PC-3 (cell line): ENCODE measurements at regions not wholly inside any gene's neighbourhood (a gene's known extent, or its start where the extent isn't known, plus 50 kb on each side); places are given as distances from the start of the nearest gene placed in this dataset.

Source experiments
- ATAC-seq: fragments of 200-7000 bp; cut with Tn5 transposase; 2 replicates; pipeline ENCODE4 v1.9.1; 2020; ENCODE audit warnings: mild to moderate bottlenecking, moderate library complexity
- BruUV-seq: library from RNA; stranded (reverse); fragments of 400-500 nt; replicated peaks from 2 replicates; lab custom pipeline; 2021; lab: Mats Ljungman, UMichigan
- CTCF ChIA-PET: fragments of 300-600 bp; sonication (Branson Sonifier 250); formaldehyde crosslinking; loops from one replicate; lab custom pipeline; 2022; ENCODE audit warnings: antibody characterized with exemption; lab: Charles Lee
- POLR2A ChIA-PET: fragments of 300-600 bp; sonication (Branson Sonifier 250); formaldehyde crosslinking; loops from one replicate; lab custom pipeline; 2022; ENCODE audit warnings: antibody characterized with exemption; ENCODE audit not compliant: unreplicated experiment; lab: Charles Lee
- DNase-seq: peaks from one replicate; pipeline ENCODE4 v3.0.0-alpha.2; 2015
- H2AFZ ChIP-seq: fragments of 300-600 bp; sonication (generic); 2 replicates; pipeline ENCODE4 v1.6.0; 2016; ENCODE audit warnings: antibody characterized with exemption, low read length
- H3F3A ChIP-seq: fragments of 300-600 bp; sonication (generic); one replicate; pipeline ENCODE4 v1.6.0; 2017; ENCODE audit warnings: antibody characterized with exemption, low read length, control low read depth, mild to moderate bottlenecking; ENCODE audit not compliant: unreplicated experiment
- H3K27ac ChIP-seq: fragments of 300-600 bp; sonication (generic); 2 replicates; pipeline ENCODE4 v1.5.1; 2016; ENCODE audit warnings: mild to moderate bottlenecking, low read length
- H3K27me3 ChIP-seq: fragments of 300-600 bp; sonication (generic); 2 replicates; pipeline ENCODE4 v1.6.1; 2016; ENCODE audit warnings: low read length, mixed read lengths
- H3K36me3 ChIP-seq: fragments of 300-600 bp; sonication (generic); 2 replicates; pipeline ENCODE4 v1.6.1; 2016; ENCODE audit warnings: low read depth, mixed run types, low read length, mixed read lengths
- H3K4me1 ChIP-seq: fragments of 300-600 bp; sonication (generic); 2 replicates; pipeline ENCODE4 v1.5.1; 2016; ENCODE audit warnings: low read length; ENCODE audit not compliant: insufficient read depth
- H3K4me2 ChIP-seq: fragments of 300-600 bp; sonication (generic); 2 replicates; pipeline ENCODE4 v1.6.0; 2016; ENCODE audit warnings: low read length
- H3K4me3 ChIP-seq: fragments of 300-600 bp; sonication (generic); 2 replicates; pipeline ENCODE4 v1.5.1; 2016; ENCODE audit warnings: mild to moderate bottlenecking, low read length, mixed read lengths
- H3K79me2 ChIP-seq: fragments of 300-600 bp; sonication (generic); 2 replicates; pipeline ENCODE4 v1.6.1; 2017; ENCODE audit warnings: low read length, mixed read lengths
- H3K9ac ChIP-seq: fragments of 300-600 bp; sonication (generic); 2 replicates; pipeline ENCODE4 v1.6.0; 2016; ENCODE audit warnings: mild to moderate bottlenecking, low read length
- H3K9me2 ChIP-seq: fragments of 300-600 bp; sonication (generic); replicated peaks from 2 replicates; pipeline ENCODE4 v1.6.1; 2016; ENCODE audit warnings: mixed run types, low read length, mixed read lengths
- H3K9me3 ChIP-seq: fragments of 300-600 bp; sonication (generic); 2 replicates; pipeline ENCODE4 v1.6.1; 2016; ENCODE audit warnings: low read length, mixed read lengths
- H4K20me1 ChIP-seq: fragments of 300-600 bp; sonication (generic); 2 replicates; pipeline ENCODE4 v1.6.1; 2016; ENCODE audit warnings: low read length, mixed read lengths
- EZH2 ChIP-seq: fragments of 300-600 bp; sonication (generic); IDR thresholded peaks from one replicate; pipeline ENCODE4 v1.6.1; 2017; ENCODE audit warnings: antibody characterized with exemption, mild to moderate bottlenecking, low read length; ENCODE audit not compliant: unreplicated experiment
- EZH2phosphoT487 ChIP-seq: fragments of 300-600 bp; sonication (generic); IDR thresholded peaks from 2 replicates; pipeline ENCODE4 v1.6.1; 2018; ENCODE audit warnings: mild to moderate bottlenecking, antibody characterized with exemption, low read length, borderline replicate concordance
- intact Hi-C: fragments of 100-400 bp; cut with micrococcal nuclease; formaldehyde crosslinking; loops from 2 replicates; pipeline ENCODE4 v1.9.0; 2023
- TF ChIP-seq, protein P1 (sequence below): fragments of 300-600 bp; sonication (generic); conservative IDR thresholded peaks from 2 replicates; pipeline ENCODE4 v1.5.1; 2017; ENCODE audit warnings: antibody characterized with exemption, low read depth, mild to moderate bottlenecking, low read length

DNA sequence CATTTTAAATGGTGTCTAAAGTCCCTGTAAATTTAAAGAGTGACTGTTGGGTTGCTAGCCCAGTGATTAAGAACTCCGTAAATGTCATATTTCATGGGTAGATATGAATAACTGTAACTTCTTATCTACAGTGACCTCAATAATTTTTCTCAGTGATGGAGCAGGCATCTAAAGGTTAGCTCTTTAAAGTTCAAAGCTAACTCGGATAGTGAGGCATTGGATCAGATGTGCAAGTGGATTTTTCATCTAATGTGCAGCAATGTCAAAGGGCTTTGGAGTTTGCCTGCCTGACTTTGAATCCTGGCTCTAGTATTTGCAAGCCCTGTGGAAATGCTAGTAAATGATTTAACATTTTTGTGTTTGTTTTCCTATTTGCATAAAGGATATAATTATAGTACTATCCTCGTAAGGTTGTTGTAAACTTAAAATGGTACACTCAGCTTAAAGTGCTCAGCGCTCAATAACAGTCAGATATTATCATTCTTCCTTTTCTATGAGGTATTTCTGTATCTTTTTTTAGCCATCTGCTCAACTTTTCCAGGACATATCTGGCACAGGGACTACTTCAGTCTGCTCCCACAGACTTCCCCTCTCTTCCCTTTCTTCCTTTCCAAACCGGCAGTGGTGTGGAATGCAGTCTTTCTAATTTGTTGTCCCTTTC lies 163.7 kb upstream of the ELL2 start:
- no peak overlapping the region for H3K4me3 ChIP-seq
- BruUV-seq, result no TSS peak
- H2AFZ ChIP-seq, result peak overlapping the region; percentile 54; the same call in 1 of the 2 replicates
- H3K9me3 ChIP-seq, result no peaks in the 10 kb centered on the region
- TF ChIP-seq, protein P1, sequence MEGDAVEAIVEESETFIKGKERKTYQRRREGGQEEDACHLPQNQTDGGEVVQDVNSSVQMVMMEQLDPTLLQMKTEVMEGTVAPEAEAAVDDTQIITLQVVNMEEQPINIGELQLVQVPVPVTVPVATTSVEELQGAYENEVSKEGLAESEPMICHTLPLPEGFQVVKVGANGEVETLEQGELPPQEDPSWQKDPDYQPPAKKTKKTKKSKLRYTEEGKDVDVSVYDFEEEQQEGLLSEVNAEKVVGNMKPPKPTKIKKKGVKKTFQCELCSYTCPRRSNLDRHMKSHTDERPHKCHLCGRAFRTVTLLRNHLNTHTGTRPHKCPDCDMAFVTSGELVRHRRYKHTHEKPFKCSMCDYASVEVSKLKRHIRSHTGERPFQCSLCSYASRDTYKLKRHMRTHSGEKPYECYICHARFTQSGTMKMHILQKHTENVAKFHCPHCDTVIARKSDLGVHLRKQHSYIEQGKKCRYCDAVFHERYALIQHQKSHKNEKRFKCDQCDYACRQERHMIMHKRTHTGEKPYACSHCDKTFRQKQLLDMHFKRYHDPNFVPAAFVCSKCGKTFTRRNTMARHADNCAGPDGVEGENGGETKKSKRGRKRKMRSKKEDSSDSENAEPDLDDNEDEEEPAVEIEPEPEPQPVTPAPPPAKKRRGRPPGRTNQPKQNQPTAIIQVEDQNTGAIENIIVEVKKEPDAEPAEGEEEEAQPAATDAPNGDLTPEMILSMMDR, result no peak
- TF ChIP-seq EZH2phosphoT487, result no peak
- no peak for TF ChIP-seq EZH2
- ATAC-seq, result peak; percentile 13; the same call in 1 of the 2 replicates
- ChIA-PET CTCF (no interaction called here), POLR2A (no interaction called here)
- peak overlapping the region; percentile 20; the same call in 1 of the 2 replicates for H3K27ac ChIP-seq
- H3K36me3 ChIP-seq, result no peaks in the 10 kb centered on the region
- no peak overlapping the region for H3K9ac ChIP-seq
- no peak for DNase-seq
- no peaks in the 10 kb centered on the region for H4K20me1 ChIP-seq
- intact Hi-C loops, result no loop called here
- H3K4me2 ChIP-seq, result peak overlapping the region; percentile 43; the same call in 1 of the 2 replicates
- H3F3A ChIP-seq, result no peaks in the 10 kb centered on the region
- peaks cover 22% of the 10 kb centered on the region for H3K4me1 ChIP-seq
- H3K27me3 ChIP-seq, result no peaks in the 10 kb centered on the region
- no peaks in the 10 kb centered on the region for H3K9me2 ChIP-seq
- no peaks in the 10 kb centered on the region for H3K79me2 ChIP-seq

DNA sequence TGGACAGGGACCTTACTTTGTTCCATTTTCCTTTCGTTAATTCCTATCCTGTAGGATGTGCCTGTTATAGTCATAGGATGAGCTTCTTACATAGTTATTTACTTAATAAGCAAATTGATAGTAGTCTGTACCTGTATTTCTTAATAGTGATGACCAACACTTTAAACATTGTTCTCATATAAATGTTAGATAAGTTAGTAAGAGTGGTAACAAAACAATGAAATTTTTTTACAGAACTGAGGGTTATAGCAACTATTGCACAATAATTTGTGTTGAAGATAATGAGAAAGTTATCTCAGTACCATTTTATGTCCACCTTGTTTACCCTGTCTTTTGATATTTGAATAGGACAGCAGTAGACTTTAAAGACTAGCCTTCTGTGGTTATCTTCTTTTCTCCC lies 162.9 kb upstream of the ELL2 start:
- Histone ChIP-seq H3K27me3 (no peaks in the 10 kb centered on the region), H3K27ac (peak overlapping the region; percentile 20; the same call in 1 of the 2 replicates), H3K9me2 (no peaks in the 10 kb centered on the region), H3F3A (no peaks in the 10 kb centered on the region), H3K9me3 (no peaks in the 10 kb centered on the region), H3K79me2 (no peaks in the 10 kb centered on the region), H3K4me1 (peaks cover 22% of the 10 kb centered on the region), H4K20me1 (no peaks in the 10 kb centered on the region), H3K9ac (no peak overlapping the region), H3K36me3 (no peaks in the 10 kb centered on the region), H3K4me2 (peak overlapping the region; percentile 43), H2AFZ (no peak overlapping the region), H3K4me3 (no peak overlapping the region)
- intact Hi-C loops, result no loop called here
- DNase-seq, result peak; percentile 59
- no peak for TF ChIP-seq EZH2phosphoT487
- TF ChIP-seq, protein P1, result no peak
- CTCF ChIA-PET, result no interaction called here
- no TSS peak for BruUV-seq
- ATAC-seq, result peak; percentile 78
- POLR2A ChIA-PET, result interaction anchor here (0.5 to 0.6 kb wide), 2 partner anchors 59 to 265 kb away, joined by 4 to 8 read pairs; no protein-coding TSS in a partner anchor

DNA sequence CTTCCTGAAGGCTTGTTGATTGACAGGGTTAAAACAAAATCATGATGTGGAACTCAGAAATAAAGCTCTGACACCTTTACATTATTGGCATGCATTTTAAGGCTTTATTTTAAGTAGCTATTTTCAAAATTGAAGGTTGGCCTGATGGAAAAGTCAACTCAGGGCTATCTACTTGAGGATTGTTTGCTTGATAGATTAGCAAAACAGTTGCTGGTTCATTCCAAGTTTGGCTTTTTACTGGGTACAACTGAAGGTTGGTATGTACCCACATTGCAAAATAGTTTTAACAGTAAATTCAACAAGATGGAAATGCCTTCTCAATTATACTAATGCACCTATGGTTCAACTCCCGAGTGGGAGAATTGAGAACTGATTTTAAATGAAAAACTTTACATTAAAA lies 161.8 kb upstream of the ELL2 start:
- TF ChIP-seq, protein P1, result no peak
- H2AFZ ChIP-seq, result no peak overlapping the region
- H3K36me3 ChIP-seq, result no peaks in the 10 kb centered on the region
- intact Hi-C loops, result no loop called here
- peaks cover 28% of the 10 kb centered on the region for H3K4me1 ChIP-seq
- no peaks in the 10 kb centered on the region for H3K79me2 ChIP-seq
- H3K9me3 ChIP-seq, result no peaks in the 10 kb centered on the region
- H3K4me2 ChIP-seq, result no peak overlapping the region
- no peaks in the 10 kb centered on the region for H3K9me2 ChIP-seq
- no peaks in the 10 kb centered on the region for H3F3A ChIP-seq
- DNase-seq (no peak), ATAC-seq (no peak)
- no peak overlapping the region for H3K9ac ChIP-seq
- H4K20me1 ChIP-seq, result no peaks in the 10 kb centered on the region
- BruUV-seq, result no TSS peak
- H3K27ac ChIP-seq, result no peak overlapping the region
- H3K27me3 ChIP-seq, result no peaks in the 10 kb centered on the region
- CTCF ChIA-PET, result no interaction called here
- H3K4me3 ChIP-seq, result no peak overlapping the region
- POLR2A ChIA-PET, result no interaction called here
